GM12878 (cell line): ENCODE measurements at regions not wholly inside any gene's neighbourhood (a gene's known extent, or its start where the extent isn't known, plus 50 kb on each side); places are given as distances from the start of the nearest gene placed in this dataset.
"Not testable (repeated sequence)": the region's sequence is repeated elsewhere in the genome, so short reads cannot be mapped to it uniquely, and the experiment has no call there.

ENCODE experiments used
- ATAC-seq: fragments of 200-7000 bp; cut with Tn5 transposase; 3 replicates; pipeline ENCODE4 v1.9.1; 2020; ENCODE audit warnings: mild to moderate bottlenecking, moderate library complexity
- BruUV-seq: library from RNA; stranded (reverse); fragments of 400-500 nt; replicated peaks from 2 replicates; lab custom pipeline; 2021; lab: Mats Ljungman, UMichigan
- CTCF ChIA-PET: fragments of 300-600 bp; sonication (Branson Sonifier 250); formaldehyde crosslinking; extraction: SDS; loops from one replicate; lab custom pipeline; 2021; ENCODE audit warnings: inconsistent platforms; lab: Yijun Ruan, JAX
- POLR2A ChIA-PET: fragments of 350-600 bp; formaldehyde crosslinking; extraction: SDS; loops from one replicate; lab custom pipeline; 2021; ENCODE audit warnings: inconsistent platforms; lab: Charles Lee
- RAD21 ChIA-PET: fragments of 300-600 bp; sonication (Branson Sonifier 250); formaldehyde crosslinking; loops from one replicate; lab custom pipeline; 2023; ENCODE audit warnings: antibody characterized with exemption; ENCODE audit not compliant: unreplicated experiment; lab: Charles Lee
- SMC1A ChIA-PET: fragments of 300-600 bp; sonication (Branson Sonifier 250); formaldehyde crosslinking; loops from one replicate; lab custom pipeline; 2023; ENCODE audit not compliant: unreplicated experiment, uncharacterized antibody; lab: Charles Lee
- DNase-seq: peaks from one replicate; pipeline ENCODE4 v3.0.0-alpha.2; 2011; ENCODE audit warnings: low read depth, low spot score
- FAIRE-seq: peaks from 3 replicates; lab custom pipeline; 2011; peaks lifted over from hg19 to GRCh38; lab: Jason Lieb, UNC
- H2AFZ ChIP-seq: 2 replicates; pipeline ENCODE4 v1.6.0; 2011; ENCODE audit warnings: low read depth, low read length, control low read depth; ENCODE audit not compliant: control insufficient read depth
- H3K27ac ChIP-seq: 2 replicates; pipeline ENCODE4 v1.5.1; 2011; ENCODE audit warnings: control low read depth; ENCODE audit not compliant: control insufficient read depth, insufficient read depth
- H3K27me3 ChIP-seq, 2 experiments: replicated peaks in 1 of 2; 2 replicates each; pipeline versions ENCODE4 v1.6.0 to v1.6.1; 2011; ENCODE audit warnings: low read length in 1 of 2; ENCODE audit not compliant: control insufficient read depth in 2 of 2, insufficient read depth in 2 of 2
- H3K36me3 ChIP-seq, 2 experiments: 2 replicates each; pipeline ENCODE4 v1.5.1; 2011; ENCODE audit warnings: low read length in 1 of 2; ENCODE audit not compliant: control insufficient read depth in 2 of 2, insufficient read depth in 2 of 2
- H3K4me1 ChIP-seq: 2 replicates; pipeline ENCODE4 v1.6.1; 2011; ENCODE audit warnings: mild to moderate bottlenecking, low read length, moderate library complexity, mixed read lengths; ENCODE audit not compliant: control insufficient read depth, insufficient read depth
- H3K4me2 ChIP-seq: 2 replicates; pipeline ENCODE4 v1.6.0; 2011; ENCODE audit warnings: control low read depth; ENCODE audit not compliant: control insufficient read depth, insufficient read depth
- H3K4me3 ChIP-seq: fragments of 200-600 bp; sonication (generic); 2 replicates; pipeline ENCODE4 v1.5.1; 2016
- H3K79me2 ChIP-seq: 2 replicates; pipeline ENCODE4 v1.6.0; 2011; ENCODE audit warnings: low read length; ENCODE audit not compliant: control insufficient read depth, insufficient read depth
- H3K9ac ChIP-seq: 2 replicates; pipeline ENCODE4 v1.8.0; 2011; ENCODE audit warnings: low read length, control low read depth, mixed read lengths; ENCODE audit not compliant: control insufficient read depth, insufficient read depth
- H3K9me3 ChIP-seq: replicated peaks from 3 replicates; pipeline ENCODE4 v1.5.1; 2011; ENCODE audit warnings: mild to moderate bottlenecking, low read length; ENCODE audit not compliant: control insufficient read depth, insufficient read depth
- H4K20me1 ChIP-seq: 2 replicates; pipeline ENCODE4 v1.6.0; 2011; ENCODE audit not compliant: control insufficient read depth, insufficient read depth
- CREB1 ChIP-seq: IDR thresholded peaks from 2 replicates; pipeline ENCODE4 v1.6.1; 2012; ENCODE audit warnings: low read depth, mild to moderate bottlenecking, inconsistent platforms
- CUX1 ChIP-seq: IDR thresholded peaks from 2 replicates; pipeline ENCODE4 v1.6.1; 2012; ENCODE audit warnings: improper control_type of control experiment, low read depth, low read length; ENCODE audit not compliant: insufficient replicate concordance
- GATAD2B ChIP-seq: fragments of 450-650 bp; conservative IDR thresholded peaks from 2 replicates; pipeline ENCODE4 v1.6.1; 2017; ENCODE audit warnings: low read depth, mild to moderate bottlenecking, moderate library complexity
- KAT2A ChIP-seq: conservative IDR thresholded peaks from 2 replicates; pipeline ENCODE4 v1.6.1; 2011; ENCODE audit warnings: low read depth, low read length; ENCODE audit not compliant: control insufficient read depth
- MTA2 ChIP-seq: fragments of 450-650 bp; IDR thresholded peaks from 2 replicates; pipeline ENCODE4 v1.6.1; 2016; ENCODE audit warnings: low read depth, mild to moderate bottlenecking, moderate library complexity
- NR2C2 ChIP-seq: IDR thresholded peaks from 2 replicates; pipeline ENCODE4 v1.6.1; 2011; ENCODE audit warnings: borderline replicate concordance, low read depth; ENCODE audit not compliant: control insufficient read depth, insufficient read length
- PAX5 ChIP-seq: IDR thresholded peaks from 2 replicates; pipeline ENCODE4 v1.6.1; 2011; ENCODE audit warnings: low read depth, low read length, borderline replicate concordance
- YY1 ChIP-seq: IDR thresholded peaks from 2 replicates; pipeline ENCODE4 v1.6.1; 2011; ENCODE audit warnings: low read depth, mild to moderate bottlenecking, low read length
- WGBS: methylation state at CpG from one replicate; pipeline ENCODE4 v1.1.6; 2016; ENCODE audit warnings: low lambda C conversion rate; ENCODE audit not compliant: insufficient replicate concordance, insufficient coverage; ENCODE audit errors: missing lambda C conversion rate; 5-methylcytosine and 5-hydroxymethylcytosine counted together
- in situ Hi-C: fragments of 300-500 bp; cut with MboI; formaldehyde crosslinking; loops from 9 replicates; pipeline ENCODE4 v1.14.3; 2018; ENCODE audit warnings: mixed read lengths
- intact Hi-C: fragments of 100-400 bp; cut with micrococcal nuclease; formaldehyde crosslinking; loops from one replicate; pipeline ENCODE4 v1.14.2; 2022; ENCODE audit not compliant: unreplicated experiment

- TF ChIP-seq CUX1 (no peak), KAT2A (no peak), PAX5 (no peak), YY1 (no peak), NR2C2 (no peak)
Measured at GRCh38 chr1:38728585-38728908, 131.0 kb downstream of the RRAGC start (continued).

GRCh38 chr1:38727684-38728584 lies 131.6 kb downstream of the RRAGC start:
- no peak overlapping the region for H3K27ac ChIP-seq
- ChIA-PET RAD21 (no interaction called here), POLR2A (no interaction called here), CTCF (interaction anchor here (1.2 kb wide), 1 partner anchor 88 kb away, joined by 3 read pairs; no protein-coding TSS in a partner anchor), SMC1A (no interaction called here)
- intact Hi-C loops: no loop called here
- no peak for ATAC-seq
- H3K27me3 ChIP-seq: peaks cover 3% of the 10 kb centered on the region in 2 experiments
- H4K20me1 ChIP-seq: 0 out of 2 replicates have a peak, but pooled peaks cover 4% of the 10 kb centered on the region
- no peak for DNase-seq
- FAIRE-seq: no peak
- H3K36me3 ChIP-seq: no peaks in the 10 kb centered on the region
- H3K4me3 ChIP-seq: no peak overlapping the region
- TF ChIP-seq MTA2: no peak
- TF ChIP-seq CREB1: no peak
- no peak for TF ChIP-seq GATAD2B
- WGBS: 10% methylated on average over 20 of the region's 20 CpGs
- no TSS peak for BruUV-seq
- H3K4me1 ChIP-seq: no peaks in the 10 kb centered on the region
- H3K4me2 ChIP-seq: no peak overlapping the region
- no peak overlapping the region for H2AFZ ChIP-seq
- no peaks in the 10 kb centered on the region for H3K9me3 ChIP-seq
- no peak overlapping the region for H3K9ac ChIP-seq
- in situ Hi-C loops: no loop called here
- H3K79me2 ChIP-seq: no peaks in the 10 kb centered on the region

- H2AFZ ChIP-seq, H3K4me1 ChIP-seq, H3K4me2 ChIP-seq, in situ Hi-C loops, H3K27me3 ChIP-seq, intact Hi-C loops, FAIRE-seq, BruUV-seq, POLR2A ChIA-PET, H3K27ac ChIP-seq, H3K79me2 ChIP-seq, H3K36me3 ChIP-seq, RAD21 ChIA-PET, H3K4me3 ChIP-seq, CTCF ChIA-PET, ATAC-seq, H3K9ac ChIP-seq, H3K9me3 ChIP-seq, H4K20me1 ChIP-seq, DNase-seq: not testable (repeated sequence)
- SMC1A ChIA-PET: interaction anchor here (0.5 kb wide), 1 partner anchor 1121 kb away, joined by 3 read pairs; no protein-coding TSS in a partner anchor
- WGBS: 37% methylated on average over 8 of the region's 8 CpGs
Measured at GRCh38 chr1:38725321-38725961, 134.1 kb downstream of the RRAGC start.
